ENCODE measurements at regions not wholly inside any gene's neighbourhood (a gene's known extent, or its start where the extent isn't known, plus 50 kb on each side); places are given as distances from the start of the nearest gene placed in this dataset.

DNA sequence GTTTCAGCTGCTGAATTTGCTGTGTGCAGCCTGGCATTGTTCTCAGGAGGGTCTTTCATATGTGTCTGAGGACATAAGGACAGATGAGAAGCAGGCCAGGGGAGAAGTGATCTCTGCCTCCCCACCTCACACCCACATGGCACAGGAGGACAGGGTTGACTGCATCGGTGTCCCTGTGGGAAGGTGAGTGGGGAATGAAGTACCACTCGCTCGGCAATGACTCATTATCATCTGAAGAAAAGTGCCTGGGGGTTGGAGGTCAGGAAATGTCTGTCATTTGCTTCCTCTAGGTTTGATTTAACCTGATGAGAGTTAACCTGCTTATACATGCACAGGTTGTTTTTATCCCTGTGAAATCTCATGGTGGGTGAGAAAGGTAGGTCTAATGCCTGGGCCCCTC lies 195.0 kb downstream of the GADD45G start:
- ATAC-seq = peak; percentile 11
- H3K4me3 Mint-ChIP-seq = no peak overlapping the region
- H3K4me1 Mint-ChIP-seq = no peaks in the 10 kb centered on the region
- H3K36me3 Mint-ChIP-seq = no peaks in the 10 kb centered on the region
- no peaks in the 10 kb centered on the region for H3K9me3 Mint-ChIP-seq
- H3K27ac Mint-ChIP-seq = no peak overlapping the region
- no peak for DNase-seq (ENCODE audit: low spot score in 2 of 2)

DNA sequence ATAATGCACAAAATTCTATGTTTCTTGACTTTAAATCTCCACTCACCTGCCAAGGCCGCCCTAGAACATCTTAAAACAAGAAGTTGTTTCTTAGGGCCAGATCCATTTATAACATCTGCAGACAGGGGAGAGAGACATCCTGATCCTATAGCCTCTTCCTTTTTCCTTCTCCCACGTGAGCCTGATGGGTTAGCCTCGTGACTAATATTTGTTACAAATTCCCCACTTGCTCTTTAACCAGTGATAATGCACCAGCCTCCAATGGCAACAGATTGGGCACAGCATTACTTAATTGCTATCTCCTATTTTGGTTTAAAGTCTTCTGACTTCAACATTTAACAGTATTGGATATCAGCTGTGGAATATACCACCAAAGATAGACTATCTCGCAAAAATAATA lies 196.5 kb downstream of the GADD45G start:
- no peaks in the 10 kb centered on the region for H3K9me3 Mint-ChIP-seq
- DNase-seq (ENCODE audit: low spot score in 2 of 2) (no peak), ATAC-seq (no peak)
- H3K4me1 Mint-ChIP-seq = no peaks in the 10 kb centered on the region
- H3K27ac Mint-ChIP-seq = no peak overlapping the region
- no peaks in the 10 kb centered on the region for H3K36me3 Mint-ChIP-seq
- no peak overlapping the region for H3K4me3 Mint-ChIP-seq

DNA sequence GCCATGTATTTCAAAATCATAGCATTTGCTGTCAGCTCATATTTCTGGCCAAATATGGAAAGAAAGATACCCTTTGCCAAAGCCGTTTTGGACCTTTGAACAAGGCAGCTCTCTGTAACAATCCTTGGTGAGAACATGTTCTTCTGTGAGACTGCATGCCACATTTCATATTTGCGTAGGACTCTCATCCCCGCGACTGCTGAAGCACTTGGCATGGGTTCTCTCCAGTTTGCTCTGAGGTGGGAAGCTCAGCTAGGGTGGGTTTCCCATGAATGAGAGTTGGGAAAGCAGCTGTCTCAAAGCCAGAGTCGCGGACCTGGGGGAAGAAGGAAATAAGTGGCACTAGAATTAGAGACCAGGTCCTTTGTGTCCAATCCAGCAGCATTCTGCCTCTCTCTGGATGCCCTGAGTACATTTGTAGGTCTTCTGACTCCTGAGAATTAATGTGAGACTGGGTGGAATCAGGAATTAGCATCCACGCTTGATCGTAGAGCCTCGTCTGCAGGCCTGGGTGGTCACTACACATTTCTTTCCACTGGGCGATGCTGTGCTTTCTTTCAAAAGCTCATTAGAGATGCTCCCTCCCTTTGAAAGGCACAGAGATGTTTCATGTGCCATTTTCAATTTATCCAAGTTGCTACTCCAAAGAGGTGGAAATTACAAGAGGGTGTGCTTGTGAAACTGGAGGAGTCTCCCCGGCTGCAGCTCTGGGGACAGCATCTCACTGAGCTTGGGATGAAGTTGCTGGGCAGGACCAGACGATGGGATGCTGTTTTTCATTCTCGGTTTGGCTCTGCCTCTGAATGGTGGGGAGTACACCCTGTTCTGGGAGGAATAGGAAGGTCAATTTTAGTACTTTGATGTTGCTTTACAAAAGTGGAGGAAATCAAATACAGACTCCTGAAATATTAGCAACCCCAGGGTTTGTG lies 197.2 kb downstream of the GADD45G start:
- no peaks in the 10 kb centered on the region for H3K9me3 Mint-ChIP-seq
- H3K4me3 Mint-ChIP-seq = no peak overlapping the region
- H3K4me1 Mint-ChIP-seq = no peaks in the 10 kb centered on the region
- ATAC-seq = no peak
- DNase-seq (ENCODE audit: low spot score in 2 of 2) = no peak
- H3K36me3 Mint-ChIP-seq = no peaks in the 10 kb centered on the region
- H3K27ac Mint-ChIP-seq = no peak overlapping the region

DNA sequence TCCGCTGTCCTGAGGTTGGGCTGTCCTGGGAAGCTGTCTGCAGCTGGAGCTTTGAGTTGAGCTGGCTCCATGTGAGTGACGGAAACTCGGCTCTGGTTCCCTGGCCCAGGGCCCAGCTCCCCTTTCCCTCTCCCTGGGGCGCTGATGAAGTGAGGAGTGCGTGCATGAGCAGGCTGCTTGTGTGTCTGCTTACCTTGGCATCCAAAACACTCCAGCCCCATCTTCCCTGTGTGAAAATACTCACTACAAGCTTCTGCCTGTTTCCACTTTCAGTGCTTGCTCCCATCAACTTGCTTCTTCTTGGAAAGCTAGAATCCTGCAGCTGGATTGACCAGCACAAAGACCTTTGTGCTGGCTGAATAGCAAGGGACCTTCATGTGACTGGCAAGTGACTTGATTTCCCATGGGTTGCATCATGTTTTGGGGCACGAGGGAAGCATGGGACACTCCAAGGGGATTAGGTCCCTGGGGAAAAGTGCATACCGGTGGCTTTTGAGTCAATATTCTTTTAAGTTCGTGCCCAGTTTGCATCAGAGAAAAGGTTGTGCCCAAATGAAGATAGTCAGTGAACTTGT lies 198.1 kb downstream of the GADD45G start:
- ATAC-seq = no peak
- Mint-ChIP-seq H3K4me1 (no peaks in the 10 kb centered on the region), H3K36me3 (no peaks in the 10 kb centered on the region), H3K4me3 (no peak overlapping the region), H3K9me3 (no peaks in the 10 kb centered on the region), H3K27ac (no peak overlapping the region)
- no peak for DNase-seq (ENCODE audit: low spot score in 2 of 2)

DNA sequence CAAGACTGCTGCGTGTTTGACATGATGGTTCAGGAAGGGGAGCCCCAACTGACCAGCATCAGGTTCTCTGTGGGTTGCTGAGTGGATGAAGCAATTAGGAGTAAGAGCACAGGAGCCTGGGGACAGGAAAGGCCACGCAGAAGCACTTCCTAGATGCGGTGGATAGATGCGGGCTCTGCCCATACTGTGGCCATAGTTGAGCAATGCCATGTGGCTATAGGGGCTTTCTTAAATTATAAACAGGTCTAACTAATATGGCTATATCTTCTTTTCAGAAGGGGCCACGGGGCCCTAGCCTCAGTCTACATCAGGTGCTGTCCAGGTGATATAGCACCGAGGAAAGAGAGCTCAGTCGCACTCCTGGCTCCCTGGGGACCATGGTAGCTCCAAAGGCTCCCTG lies 198.6 kb downstream of the GADD45G start:
- no peak overlapping the region for H3K4me3 Mint-ChIP-seq
- H3K36me3 Mint-ChIP-seq = no peaks in the 10 kb centered on the region
- no peaks in the 10 kb centered on the region for H3K9me3 Mint-ChIP-seq
- H3K27ac Mint-ChIP-seq = no peak overlapping the region
- no peak for ATAC-seq
- H3K4me1 Mint-ChIP-seq = no peaks in the 10 kb centered on the region
- no peak for DNase-seq (ENCODE audit: low spot score in 2 of 2)

DNA sequence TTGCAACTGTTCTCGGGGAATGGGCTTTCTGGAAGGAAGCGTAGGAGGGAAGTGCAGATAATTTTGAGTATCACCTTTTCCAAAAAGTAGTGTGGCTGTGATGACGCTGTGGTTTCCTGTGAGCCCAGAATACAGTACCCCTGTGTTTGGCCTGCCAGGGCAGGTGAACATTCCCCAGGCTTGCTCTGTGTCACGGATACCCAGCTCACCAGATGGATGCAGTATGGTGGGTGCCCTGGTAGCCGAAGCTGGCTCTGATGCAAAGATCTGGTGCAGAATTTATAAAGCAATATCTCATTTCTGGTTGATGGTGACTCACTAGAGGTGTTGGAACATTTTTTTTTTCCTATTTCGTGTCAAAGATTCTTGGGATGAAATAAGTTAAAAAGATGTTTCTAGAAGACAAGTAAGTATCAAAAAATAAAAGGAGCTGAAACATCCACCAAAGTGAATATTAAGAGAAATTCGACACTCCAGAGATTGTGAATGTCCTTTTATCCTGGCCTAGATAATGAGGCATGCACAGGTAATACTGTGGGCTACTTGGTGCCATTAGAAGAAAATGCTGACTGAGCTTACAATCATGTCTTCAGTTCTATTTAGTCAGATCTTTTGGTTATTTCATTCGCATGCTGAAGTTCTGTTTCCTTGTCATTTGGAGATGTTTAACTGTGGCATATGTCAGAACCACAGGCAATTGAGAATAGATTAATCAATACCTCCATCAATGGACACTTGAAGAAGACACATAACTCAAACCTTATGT lies 200.1 kb downstream of the GADD45G start:
- DNase-seq (ENCODE audit: low spot score in 2 of 2) = no peak
- H3K4me1 Mint-ChIP-seq = no peaks in the 10 kb centered on the region
- H3K27ac Mint-ChIP-seq = no peak overlapping the region
- no peaks in the 10 kb centered on the region for H3K9me3 Mint-ChIP-seq
- no peak overlapping the region for H3K4me3 Mint-ChIP-seq
- H3K36me3 Mint-ChIP-seq = no peaks in the 10 kb centered on the region
- no peak for ATAC-seq

DNA sequence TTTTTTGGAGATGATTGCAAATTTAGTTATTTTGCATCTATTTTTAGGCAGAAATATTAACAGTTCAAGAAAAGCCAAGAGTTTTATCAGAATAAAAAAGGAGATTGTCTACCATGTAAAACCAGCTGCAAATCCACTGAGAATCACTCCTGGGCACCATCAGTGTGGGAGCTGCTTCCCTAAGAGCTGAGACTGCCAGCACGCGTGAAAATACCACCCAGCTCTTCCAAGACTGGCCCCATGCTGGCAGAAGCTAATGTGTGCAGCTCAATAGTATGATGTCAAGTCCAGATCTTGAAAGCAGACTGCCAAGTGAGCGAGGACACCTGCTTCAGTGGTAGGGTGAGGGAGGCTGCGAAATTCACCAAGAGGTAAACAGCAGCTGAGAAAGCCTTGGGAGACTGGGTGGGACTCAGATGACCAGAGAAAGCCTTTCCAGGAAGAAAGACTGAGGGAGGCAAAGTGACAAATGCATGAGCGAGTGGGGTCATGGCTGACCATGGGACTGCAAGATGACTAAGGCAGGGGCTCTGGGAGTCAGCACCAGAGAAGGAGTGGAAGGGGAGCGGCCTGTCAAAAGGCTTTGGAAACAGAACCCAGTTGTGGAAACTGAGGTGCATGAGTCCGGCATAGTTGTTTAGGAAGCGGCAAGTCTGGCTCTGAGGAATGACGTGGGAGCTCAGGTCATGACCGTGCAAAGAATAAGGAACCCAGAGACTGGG lies 200.9 kb downstream of the GADD45G start:
- DNase-seq (ENCODE audit: low spot score in 2 of 2) (no peak), ATAC-seq (no peak)
- no peak overlapping the region for H3K27ac Mint-ChIP-seq
- no peaks in the 10 kb centered on the region for H3K9me3 Mint-ChIP-seq
- H3K36me3 Mint-ChIP-seq = no peaks in the 10 kb centered on the region
- no peaks in the 10 kb centered on the region for H3K4me1 Mint-ChIP-seq
- H3K4me3 Mint-ChIP-seq = no peak overlapping the region

DNA sequence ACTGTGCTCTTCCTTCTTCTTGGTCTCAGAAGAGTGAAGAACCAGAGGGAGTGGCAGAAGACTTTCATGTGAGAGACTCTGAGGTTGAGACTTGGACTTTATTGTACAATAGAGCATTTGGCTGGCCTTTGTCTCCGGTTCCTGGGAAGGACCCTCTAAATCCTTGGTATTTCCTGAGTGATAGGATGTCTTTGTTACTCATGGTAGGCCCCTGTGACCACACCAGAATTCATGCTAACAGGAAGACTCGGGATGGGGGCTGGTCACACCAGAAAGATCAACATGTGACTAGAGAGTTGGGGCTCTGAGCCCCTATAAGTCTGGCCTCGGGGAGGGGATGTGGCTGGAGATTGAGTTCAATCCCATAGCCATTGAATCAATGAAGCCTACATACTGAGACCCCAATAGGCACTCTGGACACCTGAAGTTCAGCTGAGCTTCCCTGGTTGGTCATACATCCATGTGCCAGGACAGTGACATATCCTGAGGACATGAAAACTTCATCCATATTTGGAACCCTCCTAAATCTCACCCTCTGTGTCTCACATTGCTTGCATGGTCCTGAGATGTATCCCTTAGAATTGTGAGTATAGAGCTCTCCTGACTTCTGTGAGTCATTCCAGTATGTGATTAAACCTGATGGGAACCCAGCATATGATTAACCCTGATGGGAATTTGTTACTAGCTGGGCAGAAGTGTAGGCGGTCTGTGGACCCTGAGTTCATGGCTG lies 201.7 kb downstream of the GADD45G start:
- no peaks in the 10 kb centered on the region for H3K4me1 Mint-ChIP-seq
- no peaks in the 10 kb centered on the region for H3K9me3 Mint-ChIP-seq
- H3K36me3 Mint-ChIP-seq = no peaks in the 10 kb centered on the region
- no peak overlapping the region for H3K4me3 Mint-ChIP-seq
- no peak overlapping the region for H3K27ac Mint-ChIP-seq
- DNase-seq (ENCODE audit: low spot score in 2 of 2) (no peak), ATAC-seq (no peak)

DNA sequence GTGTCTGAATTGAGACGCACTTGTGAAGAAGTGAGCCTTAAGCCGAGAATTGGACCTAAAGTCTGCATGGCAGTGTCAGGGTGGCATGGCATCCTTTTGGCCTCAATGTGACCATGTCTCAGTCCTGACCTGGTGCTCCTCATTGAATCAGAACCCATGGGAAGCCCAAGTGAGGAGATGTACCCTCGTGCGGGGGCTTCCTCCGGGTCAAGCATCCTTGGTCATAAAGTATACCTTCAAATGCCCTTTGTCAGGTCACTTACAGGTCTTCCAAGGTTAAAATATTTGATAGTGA lies 202.2 kb downstream of the GADD45G start:
- no peak overlapping the region for H3K4me3 Mint-ChIP-seq
- no peak overlapping the region for H3K27ac Mint-ChIP-seq
- ATAC-seq (no peak), DNase-seq (ENCODE audit: low spot score in 2 of 2) (no peak)
- no peaks in the 10 kb centered on the region for H3K36me3 Mint-ChIP-seq
- H3K9me3 Mint-ChIP-seq = no peaks in the 10 kb centered on the region
- H3K4me1 Mint-ChIP-seq = no peaks in the 10 kb centered on the region

DNA sequence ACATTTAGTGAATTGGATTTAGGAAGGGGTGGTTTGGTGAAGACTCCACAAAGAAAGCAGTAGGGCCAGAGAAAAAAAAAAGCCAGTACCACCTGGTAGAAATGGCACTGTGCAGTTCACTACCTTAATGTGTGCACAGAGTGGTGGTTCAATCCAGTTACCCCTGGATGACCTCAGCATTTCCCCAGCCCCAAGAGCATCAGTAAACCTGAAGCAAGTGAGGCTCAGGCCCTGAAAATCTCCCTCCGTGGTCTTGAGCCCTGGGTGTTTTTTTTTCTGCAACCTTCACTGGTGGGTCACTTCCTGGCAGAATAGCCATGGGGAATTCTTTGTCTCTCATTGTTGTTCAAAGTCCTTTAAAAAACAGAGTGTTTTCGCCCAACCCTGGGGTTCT lies 202.9 kb downstream of the GADD45G start:
- no peak for ATAC-seq
- no peaks in the 10 kb centered on the region for H3K9me3 Mint-ChIP-seq
- no peaks in the 10 kb centered on the region for H3K4me1 Mint-ChIP-seq
- H3K36me3 Mint-ChIP-seq = no peaks in the 10 kb centered on the region
- H3K4me3 Mint-ChIP-seq = no peak overlapping the region
- H3K27ac Mint-ChIP-seq = no peak overlapping the region
- DNase-seq (ENCODE audit: low spot score in 2 of 2) = no peak

DNA sequence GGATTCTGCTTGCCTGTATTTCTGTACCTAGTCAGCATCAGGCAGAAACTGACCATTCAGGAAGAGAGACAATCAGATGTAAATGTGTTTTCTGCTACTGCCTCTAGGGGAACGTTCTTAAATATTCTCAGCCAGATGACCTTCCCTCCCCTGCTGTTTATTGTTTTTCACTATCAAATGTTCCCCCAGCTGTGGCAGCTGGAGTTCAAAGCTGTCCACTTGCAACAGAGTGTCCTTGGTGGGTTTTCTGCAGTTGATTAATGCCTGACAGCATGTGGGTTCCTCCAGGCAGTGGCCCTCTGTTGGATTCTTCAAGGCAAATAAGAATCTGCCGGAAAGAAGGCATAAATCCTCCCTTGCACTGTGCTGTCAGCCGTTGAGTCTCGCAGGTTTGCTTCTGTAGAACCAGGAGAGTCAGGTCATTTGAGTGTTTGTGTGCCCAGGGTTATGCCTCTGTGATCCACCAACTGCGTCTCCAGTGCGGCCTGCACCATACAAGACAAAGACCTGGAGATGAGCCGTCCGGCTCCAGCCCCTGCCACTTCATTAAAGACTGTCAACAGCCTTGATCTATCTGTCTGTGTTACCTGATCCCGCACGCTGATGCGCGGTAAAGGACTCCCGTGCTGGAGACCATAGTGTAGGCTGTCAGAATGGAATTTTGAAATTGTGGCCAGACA lies 203.4 kb downstream of the GADD45G start:
- ATAC-seq = no peak
- DNase-seq (ENCODE audit: low spot score in 2 of 2) = no peak
- H3K9me3 Mint-ChIP-seq = no peaks in the 10 kb centered on the region
- H3K4me3 Mint-ChIP-seq = no peak overlapping the region
- no peaks in the 10 kb centered on the region for H3K36me3 Mint-ChIP-seq
- no peak overlapping the region for H3K27ac Mint-ChIP-seq
- H3K4me1 Mint-ChIP-seq = no peaks in the 10 kb centered on the region

DNA sequence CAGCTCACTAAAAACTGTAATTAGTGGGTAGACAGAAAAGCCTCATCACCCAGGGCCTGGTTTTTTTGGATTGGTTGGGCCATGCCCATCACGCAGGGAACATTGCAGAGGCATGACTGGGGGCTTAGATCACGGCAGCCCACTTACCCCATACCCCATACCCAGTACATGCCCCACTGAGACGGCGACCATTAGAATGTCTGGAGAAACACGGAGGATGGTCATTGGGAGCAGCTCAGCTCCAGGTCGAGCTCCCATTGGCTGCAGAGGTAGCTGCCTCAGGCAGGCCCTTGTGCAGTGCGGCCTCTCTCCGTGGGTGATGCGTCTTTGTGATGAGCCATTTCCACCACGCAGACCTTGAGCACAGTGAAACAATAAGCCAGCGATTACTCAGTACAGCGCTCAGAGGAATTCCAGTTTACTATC lies 204.0 kb downstream of the GADD45G start:
- no peaks in the 10 kb centered on the region for H3K9me3 Mint-ChIP-seq
- no peaks in the 10 kb centered on the region for H3K36me3 Mint-ChIP-seq
- no peak overlapping the region for H3K4me3 Mint-ChIP-seq
- DNase-seq (ENCODE audit: low spot score in 2 of 2) (no peak), ATAC-seq (no peak)
- no peak overlapping the region for H3K27ac Mint-ChIP-seq
- no peaks in the 10 kb centered on the region for H3K4me1 Mint-ChIP-seq

DNA sequence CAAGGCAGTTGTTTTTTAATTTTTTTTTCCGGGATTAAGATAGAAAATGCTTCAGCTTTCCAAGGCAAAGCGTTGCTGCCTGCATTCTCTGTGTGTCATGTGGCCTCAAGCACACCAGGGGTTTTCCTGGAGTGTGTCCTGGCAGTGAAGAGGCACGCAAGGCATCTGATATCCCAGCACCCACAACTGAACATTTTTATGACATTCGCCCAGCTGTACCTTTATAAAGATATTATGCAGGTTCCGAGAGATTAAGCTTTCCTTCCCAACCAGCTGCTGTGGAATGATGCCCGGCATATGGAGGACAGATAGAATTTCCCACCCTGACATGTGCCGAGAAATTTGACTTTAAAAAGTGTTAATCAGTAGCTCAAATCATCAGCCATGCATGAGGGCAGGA lies 205.6 kb downstream of the GADD45G start:
- Mint-ChIP-seq H3K27ac (no peak overlapping the region), H3K36me3 (no peaks in the 10 kb centered on the region), H3K4me3 (no peak overlapping the region), H3K4me1 (peaks cover 6% of the 10 kb centered on the region), H3K9me3 (no peaks in the 10 kb centered on the region)
- no peak for ATAC-seq
- DNase-seq (ENCODE audit: low spot score in 2 of 2) = no peak

DNA sequence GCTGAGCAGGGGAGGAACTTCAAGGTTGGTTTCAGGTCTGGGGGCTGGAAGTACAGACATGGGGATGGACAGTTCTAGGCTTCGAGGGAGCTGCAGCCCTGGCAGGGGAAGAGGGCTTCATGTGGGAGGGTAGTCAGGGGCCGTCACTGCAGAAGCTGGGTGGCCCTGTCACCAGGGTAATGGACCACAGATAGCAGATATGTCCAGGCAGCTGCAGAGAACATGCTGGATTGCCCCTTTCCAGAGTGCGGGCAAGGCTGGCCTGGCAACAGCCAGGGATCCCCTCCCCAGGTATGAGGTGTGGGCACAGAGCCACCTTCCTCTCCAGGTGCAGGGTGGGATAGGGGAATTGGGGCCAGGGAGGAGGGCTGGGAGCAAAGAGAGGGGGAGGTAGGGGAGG lies 206.5 kb downstream of the GADD45G start:
- Mint-ChIP-seq H3K4me3 (no peak overlapping the region), H3K27ac (no peak overlapping the region), H3K4me1 (peaks cover 6% of the 10 kb centered on the region), H3K9me3 (no peaks in the 10 kb centered on the region), H3K36me3 (no peaks in the 10 kb centered on the region)
- ATAC-seq (no peak), DNase-seq (ENCODE audit: low spot score in 2 of 2) (no peak)

Measured in stimulated activated effector memory CD8-positive, alpha-beta T cell treated with anti-CD3 and anti-CD28 coated beads, Interleukin-12 subunit alpha, Interleukin-12 subunit beta, amount 100 ng/mL, for 72 hours (primary cell).